OCI-LY3 (cell line): ENCODE measurements at regions not wholly inside any gene's neighbourhood (a gene's known extent, or its start where the extent isn't known, plus 50 kb on each side); places are given as distances from the start of the nearest gene placed in this dataset.

Source experiments
- CTCF ChIP-seq: fragments of 200-600, 300-600 bp; sonication (generic); IDR thresholded peaks from 2 replicates; pipeline ENCODE4 v1.5.1; 2014; ENCODE audit warnings: antibody characterized with exemption, low read length, low read depth
- EZH2phosphoT487 ChIP-seq: fragments of 200-600 bp; shearing (Covaris generic); IDR thresholded peaks from 2 replicates; pipeline ENCODE4 v1.6.1; 2018; ENCODE audit warnings: antibody characterized with exemption, mixed run types, low read depth

GRCh38 chr2:54365661-54366060 lies 90.5 kb upstream of the SPTBN1 start:
- TF ChIP-seq EZH2phosphoT487 (no peak), CTCF (no peak)
